Large intestine (tissue), 3 donors: ENCODE measurements at regions not wholly inside any gene's neighbourhood (a gene's known extent, or its start where the extent isn't known, plus 50 kb on each side); places are given as distances from the start of the nearest gene placed in this dataset.

Experiments used
- DNase-seq, 2 donors: peaks; one replicate each; pipeline versions ENCODE4 v3.0.0 to v3.0.0-alpha.2; 2013
- H3K27ac ChIP-seq: one replicate; pipeline ENCODE4 v1.5.1; 2013; ENCODE audit warnings: low read length
- H3K27me3 ChIP-seq: 2 replicates; pipeline ENCODE4 v1.6.1; 2013; ENCODE audit warnings: low read length; ENCODE audit not compliant: control insufficient read depth, insufficient read depth
- H3K36me3 ChIP-seq: 2 replicates; pipeline ENCODE4 v1.6.1; 2013; ENCODE audit warnings: low read length; ENCODE audit not compliant: control insufficient read depth, insufficient read depth
- H3K4me1 ChIP-seq: one replicate; pipeline ENCODE4 v1.6.1; 2013; ENCODE audit warnings: low read length; ENCODE audit not compliant: control insufficient read depth, insufficient read depth
- H3K4me3 ChIP-seq: one replicate; pipeline ENCODE4 v1.5.1; 2013; ENCODE audit warnings: low read length
- H3K9me3 ChIP-seq: one replicate; pipeline ENCODE4 v1.6.1; 2013; ENCODE audit warnings: mild to moderate bottlenecking, low read depth, low read length, moderate library complexity; ENCODE audit not compliant: control insufficient read depth
- WGBS: methylation state at CpG from one replicate; pipeline ENCODE4 v1.1.5; 2013; ENCODE audit warnings: low lambda C conversion rate; ENCODE audit not compliant: insufficient coverage; 5-methylcytosine and 5-hydroxymethylcytosine counted together

DNA sequence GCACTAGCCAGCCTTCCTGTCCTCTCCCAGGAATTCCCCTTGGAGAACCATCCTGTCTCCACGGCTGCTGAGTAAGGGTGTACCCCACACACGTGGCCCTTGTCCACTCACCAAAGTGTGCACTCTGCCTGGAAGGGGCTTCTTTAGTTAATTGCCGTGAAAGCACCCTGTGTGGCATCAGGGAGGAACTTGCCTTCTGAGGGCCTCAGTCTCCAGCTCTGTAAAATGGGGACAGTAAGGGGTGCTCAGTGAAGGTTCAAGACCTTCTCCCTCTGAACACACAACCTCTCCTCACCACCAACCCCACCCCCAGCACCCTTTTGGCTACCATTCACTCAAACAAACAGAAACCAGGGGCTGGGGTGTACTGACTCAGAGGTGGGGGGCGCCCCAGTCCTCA lies 59.1 kb upstream of the LHX1 start:
- WGBS: no CpG with 5 or more reads among the region's 4 CpGs
- Histone ChIP-seq H3K36me3 (no peaks in the 10 kb centered on the region), H3K27ac (no peak overlapping the region), H3K9me3 (no peaks in the 10 kb centered on the region), H3K27me3 (peaks cover 15% of the 10 kb centered on the region), H3K4me3 (no peak overlapping the region), H3K4me1 (no peaks in the 10 kb centered on the region)
- DNase-seq: no peak

DNA sequence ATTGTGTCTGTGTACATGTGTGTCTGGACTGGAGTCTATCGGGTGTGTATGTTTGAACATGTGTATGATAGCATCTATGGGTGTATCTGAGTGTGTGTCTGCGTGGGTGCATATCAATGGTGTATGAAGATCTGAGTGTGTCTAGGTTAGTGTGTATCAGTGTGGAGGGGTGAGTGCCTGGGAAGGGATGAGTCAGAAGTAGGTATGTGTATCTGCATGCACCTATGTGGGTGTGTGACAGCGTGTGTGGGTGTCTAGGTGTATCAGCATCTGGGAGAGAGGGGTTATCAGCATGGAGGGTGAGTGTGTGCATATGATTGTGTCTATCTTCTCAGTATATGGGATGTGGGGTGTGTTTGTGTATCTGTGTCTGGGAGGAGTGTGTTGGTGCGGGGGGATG lies 58.2 kb upstream of the LHX1 start:
- DNase-seq: no peak
- Histone ChIP-seq H3K4me3 (no peak overlapping the region), H3K4me1 (no peaks in the 10 kb centered on the region), H3K36me3 (no peaks in the 10 kb centered on the region), H3K9me3 (no peaks in the 10 kb centered on the region), H3K27me3 (peaks cover 15% of the 10 kb centered on the region), H3K27ac (no peak overlapping the region)
- WGBS: no CpG with 5 or more reads among the region's 4 CpGs

DNA sequence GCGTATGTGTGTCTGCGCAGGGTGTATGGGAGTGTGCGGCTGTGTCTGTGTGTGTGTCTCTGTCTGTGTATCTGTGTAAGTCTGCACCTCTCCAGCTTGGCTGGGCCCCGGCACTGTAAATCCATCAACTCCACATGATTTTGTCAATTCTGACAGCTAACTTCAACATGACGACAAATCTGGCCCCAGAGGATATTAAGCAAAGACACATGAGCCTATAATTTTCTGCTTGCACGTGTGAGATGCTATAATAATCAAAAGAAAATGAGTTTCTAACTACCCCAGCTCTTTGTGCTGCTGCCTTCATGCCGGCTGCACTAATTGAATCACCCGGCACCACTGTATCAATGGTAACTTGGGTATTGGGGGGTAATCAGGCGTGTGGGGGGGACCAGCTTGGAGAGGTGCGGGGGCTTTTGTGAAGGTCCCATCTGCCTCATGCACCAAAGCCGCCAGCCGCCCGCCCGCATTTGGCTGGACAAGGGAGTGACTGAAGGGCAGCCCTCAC lies 57.6 kb upstream of the LHX1 start:
- no peaks in the 10 kb centered on the region for H3K4me1 ChIP-seq
- no peaks in the 10 kb centered on the region for H3K9me3 ChIP-seq
- H3K36me3 ChIP-seq: no peaks in the 10 kb centered on the region
- H3K27me3 ChIP-seq: peaks cover 22% of the 10 kb centered on the region
- no peak for DNase-seq
- no CpG with 5 or more reads among the region's 14 CpGs for WGBS
- H3K4me3 ChIP-seq: no peak overlapping the region
- no peak overlapping the region for H3K27ac ChIP-seq

DNA sequence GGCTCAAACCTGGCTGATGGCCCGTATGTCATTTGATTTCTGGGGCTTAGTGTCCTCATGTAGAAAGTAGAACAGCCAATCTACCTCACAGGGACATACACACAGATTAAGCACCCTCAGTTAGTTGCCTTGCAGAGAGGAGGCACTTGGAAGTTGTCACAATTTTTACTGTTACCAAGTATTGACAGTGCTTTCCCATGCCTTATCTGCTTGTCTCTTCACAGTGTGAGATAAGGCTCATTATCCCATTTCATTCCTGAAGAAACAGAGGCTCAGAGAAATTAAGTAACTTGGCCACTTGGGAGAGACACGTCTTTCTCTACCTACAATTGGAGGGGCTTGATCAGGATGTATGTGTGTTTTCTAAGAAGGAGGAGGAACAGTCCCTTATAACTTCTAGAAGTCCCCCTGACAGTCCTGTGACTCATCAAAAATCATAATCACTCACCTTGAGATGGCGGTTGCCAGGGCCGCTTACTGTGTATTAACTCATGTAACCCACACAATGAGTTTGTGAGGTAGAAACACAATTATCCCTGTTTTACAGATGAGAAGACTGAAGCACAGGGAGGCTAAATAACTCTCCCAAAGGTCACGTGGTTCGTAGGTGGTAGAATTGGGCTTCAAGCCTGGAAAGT lies 56.9 kb upstream of the LHX1 start:
- Histone ChIP-seq H3K27me3 (peaks cover 29% of the 10 kb centered on the region), H3K27ac (no peak overlapping the region), H3K9me3 (no peaks in the 10 kb centered on the region), H3K4me3 (no peak overlapping the region), H3K36me3 (no peaks in the 10 kb centered on the region), H3K4me1 (no peaks in the 10 kb centered on the region)
- no peak for DNase-seq
- WGBS: no CpG with 5 or more reads among the region's 6 CpGs

- Histone ChIP-seq H3K4me3 (no peak overlapping the region), H3K4me1 (no peaks in the 10 kb centered on the region), H3K36me3 (no peaks in the 10 kb centered on the region), H3K9me3 (no peaks in the 10 kb centered on the region), H3K27ac (no peak overlapping the region), H3K27me3 (peaks cover 38% of the 10 kb centered on the region)
- DNase-seq: no peak
Measured at GRCh38 chr17:36881323-36881722, 56.0 kb upstream of the LHX1 start.

GRCh38 chr17:36884495-36885152 lies 52.7 kb upstream of the LHX1 start:
- Histone ChIP-seq H3K9me3 (no peaks in the 10 kb centered on the region), H3K36me3 (no peaks in the 10 kb centered on the region), H3K27ac (no peak overlapping the region), H3K4me1 (no peaks in the 10 kb centered on the region), H3K27me3 (peaks cover 54% of the 10 kb centered on the region), H3K4me3 (no peak overlapping the region)
- no CpG with 5 or more reads among the region's 27 CpGs for WGBS
- DNase-seq: no peak

GRCh38 chr17:36885153-36885735 lies 52.0 kb upstream of the LHX1 start:
- H3K27ac ChIP-seq: no peak overlapping the region

GRCh38 chr17:36885771-36886377 lies 51.4 kb upstream of the LHX1 start:
- Histone ChIP-seq H3K36me3 (no peaks in the 10 kb centered on the region), H3K27ac (no peak overlapping the region), H3K27me3 (peaks cover 50% of the 10 kb centered on the region), H3K4me3 (no peak overlapping the region), H3K4me1 (no peaks in the 10 kb centered on the region), H3K9me3 (no peaks in the 10 kb centered on the region)
- WGBS: no CpG with 5 or more reads among the region's 21 CpGs
- DNase-seq: no peak

More at GRCh38 chr17:36885153-36885735, 52.0 kb upstream of the LHX1 start:
- Histone ChIP-seq H3K4me1 (no peaks in the 10 kb centered on the region), H3K36me3 (no peaks in the 10 kb centered on the region), H3K27me3 (peaks cover 54% of the 10 kb centered on the region), H3K4me3 (no peak overlapping the region), H3K9me3 (no peaks in the 10 kb centered on the region)
- DNase-seq: no peak
- WGBS: 23% methylated on average over 4 of the region's 19 CpGs
